HFF-Myc (cell line): ENCODE measurements at regions not wholly inside any gene's neighbourhood (a gene's known extent, or its start where the extent isn't known, plus 50 kb on each side); places are given as distances from the start of the nearest gene placed in this dataset.

Experiments used
- DNase-seq: peaks from one replicate; pipeline ENCODE4 v3.0.0-alpha.2; 2011; ENCODE audit warnings: low read depth; ENCODE audit errors: extremely low read depth
- H3K4me3 ChIP-seq: replicated peaks from 2 replicates; pipeline ENCODE4 v1.5.1; 2011; ENCODE audit warnings: low read depth, mild to moderate bottlenecking, control low read depth, low read length
- TF ChIP-seq, protein P1 (sequence below): IDR thresholded peaks from 2 replicates; pipeline ENCODE4 v1.5.1; 2012; ENCODE audit warnings: mild to moderate bottlenecking, low read depth, low read length, control low read depth; ENCODE audit errors: missing control alignments

DNA sequence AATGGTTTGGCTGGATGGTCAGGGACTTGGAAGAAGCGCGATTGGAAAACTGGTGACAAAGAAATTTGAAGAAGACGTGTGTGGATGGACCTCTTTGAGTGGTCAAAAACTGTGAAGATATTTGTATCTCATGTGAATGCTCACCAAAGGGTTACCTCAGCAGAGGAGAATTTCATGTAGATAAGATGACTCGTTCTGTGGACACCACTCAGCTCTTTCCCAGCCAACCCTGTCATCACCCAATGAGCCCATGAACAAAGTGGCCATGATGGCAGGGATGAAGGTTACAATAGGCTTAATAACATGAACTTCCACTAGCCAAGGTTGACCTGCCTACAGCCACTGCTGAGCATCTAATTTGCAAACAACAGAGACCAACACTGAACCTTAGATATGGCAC, 248.3 kb downstream of the KCNE4 start:
- TF ChIP-seq, protein P1, sequence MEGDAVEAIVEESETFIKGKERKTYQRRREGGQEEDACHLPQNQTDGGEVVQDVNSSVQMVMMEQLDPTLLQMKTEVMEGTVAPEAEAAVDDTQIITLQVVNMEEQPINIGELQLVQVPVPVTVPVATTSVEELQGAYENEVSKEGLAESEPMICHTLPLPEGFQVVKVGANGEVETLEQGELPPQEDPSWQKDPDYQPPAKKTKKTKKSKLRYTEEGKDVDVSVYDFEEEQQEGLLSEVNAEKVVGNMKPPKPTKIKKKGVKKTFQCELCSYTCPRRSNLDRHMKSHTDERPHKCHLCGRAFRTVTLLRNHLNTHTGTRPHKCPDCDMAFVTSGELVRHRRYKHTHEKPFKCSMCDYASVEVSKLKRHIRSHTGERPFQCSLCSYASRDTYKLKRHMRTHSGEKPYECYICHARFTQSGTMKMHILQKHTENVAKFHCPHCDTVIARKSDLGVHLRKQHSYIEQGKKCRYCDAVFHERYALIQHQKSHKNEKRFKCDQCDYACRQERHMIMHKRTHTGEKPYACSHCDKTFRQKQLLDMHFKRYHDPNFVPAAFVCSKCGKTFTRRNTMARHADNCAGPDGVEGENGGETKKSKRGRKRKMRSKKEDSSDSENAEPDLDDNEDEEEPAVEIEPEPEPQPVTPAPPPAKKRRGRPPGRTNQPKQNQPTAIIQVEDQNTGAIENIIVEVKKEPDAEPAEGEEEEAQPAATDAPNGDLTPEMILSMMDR, result no peak
- DNase-seq, result no peak
- H3K4me3 ChIP-seq, result no peak overlapping the region

DNA sequence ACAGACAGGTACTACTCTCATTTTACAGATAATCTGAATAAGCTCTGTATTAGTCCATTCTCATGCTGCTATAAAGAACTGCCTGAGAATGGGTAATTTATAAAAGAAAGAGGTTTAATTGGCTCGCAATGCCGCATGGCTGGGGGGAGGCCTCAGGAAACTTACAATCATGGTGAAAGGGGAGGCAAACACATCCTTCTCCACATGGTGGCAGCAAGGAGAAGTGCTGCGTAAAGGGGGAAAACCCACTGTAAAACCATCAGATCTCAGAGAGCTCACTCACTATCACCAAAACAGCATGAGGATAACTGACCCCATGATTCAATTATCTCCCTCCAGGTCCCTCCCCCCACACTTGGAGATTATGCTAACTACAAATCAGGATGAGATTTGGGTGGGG, 254.4 kb downstream of the KCNE4 start:
- TF ChIP-seq, protein P1, result peak; percentile 50
- H3K4me3 ChIP-seq, result no peak overlapping the region
- peak; percentile 17 for DNase-seq

DNA sequence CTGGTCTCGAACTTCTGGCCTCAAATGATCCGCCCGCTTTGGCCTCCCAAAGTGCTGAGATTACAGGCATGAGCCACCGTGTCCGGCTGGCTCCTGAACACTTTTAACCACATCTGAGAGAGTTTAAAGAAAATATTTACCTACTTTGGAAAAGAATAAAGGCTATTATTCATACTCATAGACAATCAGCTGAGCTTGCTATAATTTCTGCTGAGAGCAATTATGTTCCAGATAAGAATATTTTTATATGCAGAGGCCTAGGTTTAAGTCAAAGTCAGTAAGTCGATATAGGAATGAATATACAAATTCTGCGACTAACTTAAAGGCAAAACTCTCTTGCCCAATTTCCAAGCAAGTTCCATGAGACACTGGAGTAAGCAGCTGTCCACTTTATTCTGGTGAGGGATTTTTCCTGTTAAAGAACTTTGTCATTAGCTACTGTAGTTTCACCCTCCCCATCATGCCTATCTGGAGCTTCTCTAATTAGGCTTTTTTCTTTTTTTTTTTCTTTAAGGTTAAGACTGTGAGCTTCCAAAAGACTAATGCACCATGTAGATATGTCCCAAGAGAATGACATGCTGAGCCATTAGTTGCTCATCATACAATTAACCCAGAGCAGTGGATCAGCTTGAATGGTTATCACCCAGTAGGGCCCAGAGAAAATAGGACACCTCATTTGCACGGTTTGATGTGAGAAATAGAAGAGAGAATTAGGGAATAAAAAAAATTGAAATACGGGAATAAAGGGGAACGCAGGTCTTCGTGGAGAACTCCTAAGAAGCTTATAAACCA, 260.1 kb downstream of the KCNE4 start:
- H3K4me3 ChIP-seq, result no peak overlapping the region
- no peak for DNase-seq
- TF ChIP-seq, protein P1, result no peak

DNA sequence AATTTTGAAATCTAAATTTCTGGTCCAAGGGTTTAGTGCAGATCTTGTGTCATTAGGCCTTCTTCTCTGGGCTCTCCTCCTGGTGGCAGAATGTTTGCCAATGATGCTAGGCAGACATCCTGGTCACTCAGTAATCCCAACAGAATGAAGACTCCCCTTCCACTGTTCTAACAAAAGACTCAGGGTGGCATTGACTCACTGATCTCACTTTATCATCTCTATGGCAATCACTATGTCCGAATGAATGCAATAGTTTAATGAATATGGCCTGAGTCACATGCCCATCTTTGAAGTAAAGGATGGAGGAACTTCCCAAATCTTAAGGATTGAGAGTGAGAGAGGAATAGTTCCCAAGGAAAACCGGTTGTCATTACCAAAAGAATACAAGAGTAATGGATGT, 261.1 kb downstream of the KCNE4 start:
- no peak overlapping the region for H3K4me3 ChIP-seq
- no peak for DNase-seq
- TF ChIP-seq, protein P1, result no peak

DNA sequence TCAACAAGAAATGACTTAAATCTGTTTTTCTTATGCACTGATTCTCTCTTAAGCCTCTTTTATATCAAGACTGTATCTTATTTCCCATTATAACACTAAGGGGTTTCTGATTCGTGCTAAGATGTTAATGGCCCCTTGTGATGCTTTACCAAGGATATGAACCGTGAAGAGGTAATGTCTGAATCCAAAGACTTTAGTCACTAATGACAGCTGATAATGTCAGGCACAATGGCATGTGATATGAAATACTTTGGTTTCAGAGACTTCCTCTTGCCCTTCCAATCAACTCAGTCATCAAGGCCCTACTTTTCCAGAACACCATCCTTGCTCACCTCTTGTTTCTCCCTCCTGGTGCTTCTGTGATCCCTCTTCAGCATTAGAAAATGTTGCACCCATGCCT, 262.8 kb downstream of the KCNE4 start:
- no peak overlapping the region for H3K4me3 ChIP-seq
- TF ChIP-seq, protein P1, result no peak
- DNase-seq, result no peak

DNA sequence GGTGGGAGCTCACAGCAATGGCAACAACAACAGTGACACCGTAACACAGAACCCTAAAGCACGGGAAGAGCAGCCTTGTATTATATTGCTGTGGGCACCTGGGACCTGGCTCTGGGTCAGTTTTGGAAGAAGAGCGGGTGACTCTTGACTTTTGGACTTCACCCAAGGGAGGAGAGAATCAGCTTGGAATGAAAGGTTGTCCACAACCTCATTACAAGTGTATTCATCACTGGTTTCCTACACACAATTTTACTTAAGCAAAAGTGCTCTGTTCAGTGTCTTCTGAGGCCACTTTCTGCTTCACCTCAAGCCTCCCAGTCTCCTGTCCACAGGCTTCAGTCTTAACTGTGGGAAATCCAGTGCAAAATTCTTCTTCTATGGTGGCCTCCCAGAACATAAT, 263.8 kb downstream of the KCNE4 start:
- H3K4me3 ChIP-seq, result no peak overlapping the region
- DNase-seq, result no peak
- TF ChIP-seq, protein P1, result no peak

DNA sequence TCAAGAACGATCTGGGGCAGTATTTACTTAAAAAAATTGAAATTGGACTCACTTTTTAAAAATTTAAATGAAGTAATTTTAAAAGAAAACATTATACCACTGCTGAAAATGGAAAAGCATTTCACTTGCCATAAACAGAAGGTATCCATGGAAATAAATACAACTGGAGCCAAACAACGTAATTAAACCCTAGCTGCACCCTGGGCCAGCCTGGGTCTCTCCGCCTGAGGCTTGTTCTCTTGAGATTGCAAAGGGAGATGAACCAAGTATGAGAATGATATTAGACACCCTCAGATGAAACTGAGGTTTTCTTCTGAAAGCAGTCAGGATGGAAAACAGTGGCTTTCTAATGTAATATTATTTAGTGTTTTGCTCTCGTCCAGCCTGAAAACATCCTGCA, 264.4 kb downstream of the KCNE4 start:
- TF ChIP-seq, protein P1, result no peak
- no peak overlapping the region for H3K4me3 ChIP-seq
- no peak for DNase-seq
